22Rv1 (cell line): ENCODE measurements at regions not wholly inside any gene's neighbourhood (a gene's known extent, or its start where the extent isn't known, plus 50 kb on each side); places are given as distances from the start of the nearest gene placed in this dataset.

ENCODE experiments used
- ZFX ChIP-seq: fragments of 450-650 bp; IDR thresholded peaks from 2 replicates; pipeline ENCODE4 v1.6.1; 2017; ENCODE audit warnings: antibody characterized with exemption, borderline replicate concordance
- TF ChIP-seq, protein P1 (sequence below): fragments of 450-650 bp; IDR thresholded peaks from 2 replicates; pipeline ENCODE4 v1.5.1; 2017; ENCODE audit warnings: mild to moderate bottlenecking

DNA sequence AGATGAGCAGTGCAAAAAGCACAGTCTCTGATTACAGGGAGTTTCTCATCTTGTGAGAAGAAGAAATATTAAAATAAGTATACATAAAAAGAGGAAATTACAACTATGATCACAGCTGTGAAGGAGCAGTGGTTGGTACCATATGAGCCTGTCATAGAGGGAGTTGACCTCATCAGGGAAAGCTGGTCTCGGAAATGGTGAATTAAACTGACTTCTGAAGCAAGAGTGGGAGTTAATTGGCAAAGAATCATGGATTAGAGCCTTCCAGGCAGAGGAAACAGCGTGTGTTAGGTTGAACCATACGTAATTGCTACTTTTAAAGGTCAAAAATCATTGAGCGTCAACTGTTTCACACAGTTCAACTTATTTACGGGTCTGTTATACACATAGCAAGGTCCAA, 539.1 kb downstream of the EDEM1 start:
- TF ChIP-seq, protein P1, sequence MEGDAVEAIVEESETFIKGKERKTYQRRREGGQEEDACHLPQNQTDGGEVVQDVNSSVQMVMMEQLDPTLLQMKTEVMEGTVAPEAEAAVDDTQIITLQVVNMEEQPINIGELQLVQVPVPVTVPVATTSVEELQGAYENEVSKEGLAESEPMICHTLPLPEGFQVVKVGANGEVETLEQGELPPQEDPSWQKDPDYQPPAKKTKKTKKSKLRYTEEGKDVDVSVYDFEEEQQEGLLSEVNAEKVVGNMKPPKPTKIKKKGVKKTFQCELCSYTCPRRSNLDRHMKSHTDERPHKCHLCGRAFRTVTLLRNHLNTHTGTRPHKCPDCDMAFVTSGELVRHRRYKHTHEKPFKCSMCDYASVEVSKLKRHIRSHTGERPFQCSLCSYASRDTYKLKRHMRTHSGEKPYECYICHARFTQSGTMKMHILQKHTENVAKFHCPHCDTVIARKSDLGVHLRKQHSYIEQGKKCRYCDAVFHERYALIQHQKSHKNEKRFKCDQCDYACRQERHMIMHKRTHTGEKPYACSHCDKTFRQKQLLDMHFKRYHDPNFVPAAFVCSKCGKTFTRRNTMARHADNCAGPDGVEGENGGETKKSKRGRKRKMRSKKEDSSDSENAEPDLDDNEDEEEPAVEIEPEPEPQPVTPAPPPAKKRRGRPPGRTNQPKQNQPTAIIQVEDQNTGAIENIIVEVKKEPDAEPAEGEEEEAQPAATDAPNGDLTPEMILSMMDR, result no peak
- no peak for TF ChIP-seq ZFX
